SK-N-SH (cell line): ENCODE measurements at regions not wholly inside any gene's neighbourhood (a gene's known extent, or its start where the extent isn't known, plus 50 kb on each side); places are given as distances from the start of the nearest gene placed in this dataset.

Experiments
- CHD2 ChIP-seq: fragments of 150-350 bp; IDR thresholded peaks from 2 replicates; pipeline ENCODE4 v1.6.1; 2018; ENCODE audit warnings: low read length; ENCODE audit not compliant: partially characterized antibody
- EP300 ChIP-seq, 2 experiments: IDR thresholded peaks; 2 replicates each; pipeline versions ENCODE4 v1.4.0 to v1.6.1; 2012; ENCODE audit warnings: borderline replicate concordance in 1 of 2, low read depth in 1 of 2, low read length in 1 of 2
- EZH2phosphoT487 ChIP-seq: fragments of 200-600 bp; sonication (generic); IDR thresholded peaks from 2 replicates; pipeline ENCODE4 v1.6.1; 2017; ENCODE audit warnings: low read depth, mixed run types, mild to moderate bottlenecking, antibody characterized with exemption, moderate library complexity, borderline replicate concordance
- FOSL2 ChIP-seq: IDR thresholded peaks from 2 replicates; pipeline ENCODE4 v1.4.0; 2012; ENCODE audit warnings: low read depth, mild to moderate bottlenecking, moderate library complexity, borderline replicate concordance
- FOXJ3 ChIP-seq: sonication (generic); formaldehyde crosslinking; IDR thresholded peaks from 2 replicates; pipeline ENCODE4 v1.5.1; 2020; ENCODE audit warnings: mild to moderate bottlenecking, missing genetic modification reagents
- POLR2AphosphoS5 ChIP-seq: IDR thresholded peaks from 2 replicates; pipeline ENCODE4 v1.6.1; 2012; ENCODE audit warnings: low read depth, low read length
- RCOR1 ChIP-seq: fragments of 150-350 bp; IDR thresholded peaks from 2 replicates; pipeline ENCODE4 v1.6.1; 2017; ENCODE audit warnings: antibody characterized with exemption, low read length
- RFX5 ChIP-seq: IDR thresholded peaks from 2 replicates; pipeline ENCODE4 v1.6.1; 2012; ENCODE audit warnings: mild to moderate bottlenecking, improper control_type of control experiment, low read length
- TAF1 ChIP-seq: IDR thresholded peaks from 2 replicates; pipeline ENCODE4 v1.6.1; 2012; ENCODE audit warnings: low read depth, mild to moderate bottlenecking, low read length, moderate library complexity, borderline replicate concordance
- TF ChIP-seq, protein P1 (sequence below): IDR thresholded peaks from 2 replicates; pipeline ENCODE4; 2012
- TF ChIP-seq, protein P2 (sequence below): IDR thresholded peaks from 2 replicates; pipeline ENCODE4 v1.4.0; 2012; ENCODE audit warnings: low read depth
- TF ChIP-seq, protein P3 (sequence below): fragments of 200-600 bp; sonication (generic); IDR thresholded peaks from 2 replicates; pipeline ENCODE4 v1.6.1; 2017; ENCODE audit warnings: antibody characterized with exemption, mild to moderate bottlenecking, moderate library complexity
- TF ChIP-seq, protein P4 (sequence below): fragments of 150-350 bp; IDR thresholded peaks from 2 replicates; pipeline ENCODE4 v1.6.1; 2017; ENCODE audit warnings: antibody characterized with exemption, low read length, low read depth, borderline replicate concordance
- TF ChIP-seq, protein P5 (sequence below): IDR thresholded peaks from 2 replicates; pipeline ENCODE4 v1.4.0; 2012; ENCODE audit warnings: low read depth, borderline replicate concordance

DNA sequence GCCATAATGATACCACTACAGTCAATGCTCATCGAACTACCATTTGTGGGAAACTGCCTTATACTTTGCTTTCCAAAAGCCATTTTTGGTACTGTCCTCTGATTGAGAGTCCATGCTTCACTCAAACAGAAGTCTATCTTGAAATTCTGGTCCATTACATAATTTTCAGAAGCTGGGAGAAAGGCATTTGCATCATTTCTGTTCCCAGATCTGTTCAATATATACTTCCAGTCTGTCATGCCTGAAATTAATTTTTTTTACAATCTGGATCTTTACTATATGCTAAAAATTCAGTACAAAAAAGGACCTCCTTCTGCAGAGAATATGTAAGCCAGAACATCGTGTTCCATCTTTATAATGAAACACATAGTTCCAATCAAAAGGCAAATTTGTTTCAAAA, 528.9 kb upstream of the MEF2C start:
- TF ChIP-seq FOSL2 (no peak), TAF1 (no peak), CHD2 (no peak), FOXJ3 (CRISPR knock-in tag) (no peak), EZH2phosphoT487 (no peak), RFX5 (no peak), POLR2AphosphoS5 (no peak), EP300 (IDR thresholded peaks at IDR 0.05; ENCODE audit: borderline replicate concordance in 1 of 2, low read depth in 1 of 2, low read length in 1 of 2) (no peak), RCOR1 (no peak)
- TF ChIP-seq, protein P1, sequence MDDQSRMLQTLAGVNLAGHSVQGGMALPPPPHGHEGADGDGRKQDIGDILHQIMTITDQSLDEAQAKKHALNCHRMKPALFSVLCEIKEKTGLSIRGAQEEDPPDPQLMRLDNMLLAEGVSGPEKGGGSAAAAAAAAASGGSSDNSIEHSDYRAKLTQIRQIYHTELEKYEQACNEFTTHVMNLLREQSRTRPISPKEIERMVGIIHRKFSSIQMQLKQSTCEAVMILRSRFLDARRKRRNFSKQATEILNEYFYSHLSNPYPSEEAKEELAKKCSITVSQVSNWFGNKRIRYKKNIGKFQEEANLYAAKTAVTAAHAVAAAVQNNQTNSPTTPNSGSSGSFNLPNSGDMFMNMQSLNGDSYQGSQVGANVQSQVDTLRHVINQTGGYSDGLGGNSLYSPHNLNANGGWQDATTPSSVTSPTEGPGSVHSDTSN = no peak
- TF ChIP-seq, protein P2, sequence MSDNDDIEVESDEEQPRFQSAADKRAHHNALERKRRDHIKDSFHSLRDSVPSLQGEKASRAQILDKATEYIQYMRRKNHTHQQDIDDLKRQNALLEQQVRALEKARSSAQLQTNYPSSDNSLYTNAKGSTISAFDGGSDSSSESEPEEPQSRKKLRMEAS = no peak
- TF ChIP-seq, protein P3, sequence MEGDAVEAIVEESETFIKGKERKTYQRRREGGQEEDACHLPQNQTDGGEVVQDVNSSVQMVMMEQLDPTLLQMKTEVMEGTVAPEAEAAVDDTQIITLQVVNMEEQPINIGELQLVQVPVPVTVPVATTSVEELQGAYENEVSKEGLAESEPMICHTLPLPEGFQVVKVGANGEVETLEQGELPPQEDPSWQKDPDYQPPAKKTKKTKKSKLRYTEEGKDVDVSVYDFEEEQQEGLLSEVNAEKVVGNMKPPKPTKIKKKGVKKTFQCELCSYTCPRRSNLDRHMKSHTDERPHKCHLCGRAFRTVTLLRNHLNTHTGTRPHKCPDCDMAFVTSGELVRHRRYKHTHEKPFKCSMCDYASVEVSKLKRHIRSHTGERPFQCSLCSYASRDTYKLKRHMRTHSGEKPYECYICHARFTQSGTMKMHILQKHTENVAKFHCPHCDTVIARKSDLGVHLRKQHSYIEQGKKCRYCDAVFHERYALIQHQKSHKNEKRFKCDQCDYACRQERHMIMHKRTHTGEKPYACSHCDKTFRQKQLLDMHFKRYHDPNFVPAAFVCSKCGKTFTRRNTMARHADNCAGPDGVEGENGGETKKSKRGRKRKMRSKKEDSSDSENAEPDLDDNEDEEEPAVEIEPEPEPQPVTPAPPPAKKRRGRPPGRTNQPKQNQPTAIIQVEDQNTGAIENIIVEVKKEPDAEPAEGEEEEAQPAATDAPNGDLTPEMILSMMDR = no peak
- TF ChIP-seq, protein P4, sequence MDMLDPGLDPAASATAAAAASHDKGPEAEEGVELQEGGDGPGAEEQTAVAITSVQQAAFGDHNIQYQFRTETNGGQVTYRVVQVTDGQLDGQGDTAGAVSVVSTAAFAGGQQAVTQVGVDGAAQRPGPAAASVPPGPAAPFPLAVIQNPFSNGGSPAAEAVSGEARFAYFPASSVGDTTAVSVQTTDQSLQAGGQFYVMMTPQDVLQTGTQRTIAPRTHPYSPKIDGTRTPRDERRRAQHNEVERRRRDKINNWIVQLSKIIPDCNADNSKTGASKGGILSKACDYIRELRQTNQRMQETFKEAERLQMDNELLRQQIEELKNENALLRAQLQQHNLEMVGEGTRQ = no peak
- TF ChIP-seq, protein P5, sequence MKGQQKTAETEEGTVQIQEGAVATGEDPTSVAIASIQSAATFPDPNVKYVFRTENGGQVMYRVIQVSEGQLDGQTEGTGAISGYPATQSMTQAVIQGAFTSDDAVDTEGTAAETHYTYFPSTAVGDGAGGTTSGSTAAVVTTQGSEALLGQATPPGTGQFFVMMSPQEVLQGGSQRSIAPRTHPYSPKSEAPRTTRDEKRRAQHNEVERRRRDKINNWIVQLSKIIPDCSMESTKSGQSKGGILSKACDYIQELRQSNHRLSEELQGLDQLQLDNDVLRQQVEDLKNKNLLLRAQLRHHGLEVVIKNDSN = no peak
